ENCODE measurements at regions not wholly inside any gene's neighbourhood (a gene's known extent, or its start where the extent isn't known, plus 50 kb on each side); places are given as distances from the start of the nearest gene placed in this dataset.

- TF ChIP-seq, protein P1, sequence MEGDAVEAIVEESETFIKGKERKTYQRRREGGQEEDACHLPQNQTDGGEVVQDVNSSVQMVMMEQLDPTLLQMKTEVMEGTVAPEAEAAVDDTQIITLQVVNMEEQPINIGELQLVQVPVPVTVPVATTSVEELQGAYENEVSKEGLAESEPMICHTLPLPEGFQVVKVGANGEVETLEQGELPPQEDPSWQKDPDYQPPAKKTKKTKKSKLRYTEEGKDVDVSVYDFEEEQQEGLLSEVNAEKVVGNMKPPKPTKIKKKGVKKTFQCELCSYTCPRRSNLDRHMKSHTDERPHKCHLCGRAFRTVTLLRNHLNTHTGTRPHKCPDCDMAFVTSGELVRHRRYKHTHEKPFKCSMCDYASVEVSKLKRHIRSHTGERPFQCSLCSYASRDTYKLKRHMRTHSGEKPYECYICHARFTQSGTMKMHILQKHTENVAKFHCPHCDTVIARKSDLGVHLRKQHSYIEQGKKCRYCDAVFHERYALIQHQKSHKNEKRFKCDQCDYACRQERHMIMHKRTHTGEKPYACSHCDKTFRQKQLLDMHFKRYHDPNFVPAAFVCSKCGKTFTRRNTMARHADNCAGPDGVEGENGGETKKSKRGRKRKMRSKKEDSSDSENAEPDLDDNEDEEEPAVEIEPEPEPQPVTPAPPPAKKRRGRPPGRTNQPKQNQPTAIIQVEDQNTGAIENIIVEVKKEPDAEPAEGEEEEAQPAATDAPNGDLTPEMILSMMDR (conservative IDR thresholded peaks at IDR 0.05 in 1 of 2, IDR thresholded peaks at IDR 0.05 in 1 of 2; ENCODE audit: low read depth in 1 of 2, low read length in 2 of 2) = no peak
- TF ChIP-seq EZH2 (IDR thresholded peaks at IDR 0.05; ENCODE audit: low read length, missing control alignments) = no peak
Measured at GRCh38 chr10:84879991-84880390, 551.6 kb downstream of the CCSER2 start.

All from fibroblast of lung (primary cell).